Endothelial cell (in vitro differentiated cells): ENCODE measurements at regions not wholly inside any gene's neighbourhood (a gene's known extent, or its start where the extent isn't known, plus 50 kb on each side); places are given as distances from the start of the nearest gene placed in this dataset.

Experiments
- DNase-seq: peaks from one replicate; pipeline ENCODE4 v3.0.0; 2021; ENCODE audit warnings: low spot score
- H3K27ac Mint-ChIP-seq: one replicate; pipeline ENCODE4 v1.8.0; 2021; ENCODE audit warnings: mixed read lengths, inconsistent platforms; ENCODE audit not compliant: unreplicated experiment
- H3K27me3 Mint-ChIP-seq: one replicate; pipeline ENCODE4 v1.8.0; 2021; ENCODE audit warnings: mild to moderate bottlenecking, moderate library complexity, mixed read lengths, inconsistent platforms; ENCODE audit not compliant: unreplicated experiment
- H3K36me3 Mint-ChIP-seq: one replicate; pipeline ENCODE4 v1.8.0; 2021; ENCODE audit warnings: mild to moderate bottlenecking, low read depth, mixed read lengths, inconsistent platforms; ENCODE audit not compliant: unreplicated experiment
- H3K4me1 Mint-ChIP-seq: one replicate; pipeline ENCODE4 v1.8.0; 2021; ENCODE audit warnings: mild to moderate bottlenecking, mixed read lengths, inconsistent platforms; ENCODE audit not compliant: unreplicated experiment
- H3K4me3 Mint-ChIP-seq: one replicate; pipeline ENCODE4 v1.8.0; 2021; ENCODE audit warnings: mild to moderate bottlenecking, mixed read lengths, inconsistent platforms; ENCODE audit not compliant: unreplicated experiment
- H3K9me3 Mint-ChIP-seq: one replicate; pipeline ENCODE4 v1.8.0; 2021; ENCODE audit warnings: mixed read lengths, inconsistent platforms; ENCODE audit not compliant: unreplicated experiment
- TF ChIP-seq, protein P1 (sequence below): fragments of 200-600 bp; sonication (generic); IDR thresholded peaks from one replicate; pipeline ENCODE4 v1.5.0; 2021; ENCODE audit warnings: antibody characterized with exemption; ENCODE audit not compliant: unreplicated experiment

GRCh38 chr1:218809061-218809460 lies 364.6 kb upstream of the LYPLAL1 start:
- Mint-ChIP-seq H3K27ac (no peak overlapping the region), H3K4me3 (no peak overlapping the region), H3K36me3 (no peaks in the 10 kb centered on the region), H3K9me3 (no peaks in the 10 kb centered on the region), H3K27me3 (no peaks in the 10 kb centered on the region), H3K4me1 (no peaks in the 10 kb centered on the region)
- TF ChIP-seq, protein P1, sequence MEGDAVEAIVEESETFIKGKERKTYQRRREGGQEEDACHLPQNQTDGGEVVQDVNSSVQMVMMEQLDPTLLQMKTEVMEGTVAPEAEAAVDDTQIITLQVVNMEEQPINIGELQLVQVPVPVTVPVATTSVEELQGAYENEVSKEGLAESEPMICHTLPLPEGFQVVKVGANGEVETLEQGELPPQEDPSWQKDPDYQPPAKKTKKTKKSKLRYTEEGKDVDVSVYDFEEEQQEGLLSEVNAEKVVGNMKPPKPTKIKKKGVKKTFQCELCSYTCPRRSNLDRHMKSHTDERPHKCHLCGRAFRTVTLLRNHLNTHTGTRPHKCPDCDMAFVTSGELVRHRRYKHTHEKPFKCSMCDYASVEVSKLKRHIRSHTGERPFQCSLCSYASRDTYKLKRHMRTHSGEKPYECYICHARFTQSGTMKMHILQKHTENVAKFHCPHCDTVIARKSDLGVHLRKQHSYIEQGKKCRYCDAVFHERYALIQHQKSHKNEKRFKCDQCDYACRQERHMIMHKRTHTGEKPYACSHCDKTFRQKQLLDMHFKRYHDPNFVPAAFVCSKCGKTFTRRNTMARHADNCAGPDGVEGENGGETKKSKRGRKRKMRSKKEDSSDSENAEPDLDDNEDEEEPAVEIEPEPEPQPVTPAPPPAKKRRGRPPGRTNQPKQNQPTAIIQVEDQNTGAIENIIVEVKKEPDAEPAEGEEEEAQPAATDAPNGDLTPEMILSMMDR: no peak
- no peak for DNase-seq

DNA sequence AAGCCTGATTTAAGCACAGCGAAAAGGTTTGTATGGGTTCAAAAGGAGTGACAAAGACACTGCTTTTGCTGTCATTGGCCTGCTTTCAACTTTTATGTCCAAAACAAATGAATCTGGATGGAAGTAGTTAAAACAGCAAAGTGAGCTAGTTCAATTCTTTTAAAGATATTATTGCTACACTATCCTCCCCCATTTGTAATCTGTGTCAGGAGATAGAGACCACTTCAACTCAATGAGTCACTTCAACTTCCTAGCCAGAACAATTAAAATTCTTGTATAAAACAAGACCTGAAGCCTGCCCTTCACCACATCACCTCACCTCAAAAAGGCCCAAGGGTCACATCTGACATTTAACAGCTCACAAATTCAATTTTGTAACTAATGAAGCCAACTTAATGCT lies 364.1 kb upstream of the LYPLAL1 start:
- TF ChIP-seq, protein P1: no peak
- Mint-ChIP-seq H3K27ac (no peak overlapping the region), H3K9me3 (no peaks in the 10 kb centered on the region), H3K27me3 (no peaks in the 10 kb centered on the region), H3K4me1 (no peaks in the 10 kb centered on the region), H3K4me3 (no peak overlapping the region), H3K36me3 (no peaks in the 10 kb centered on the region)
- DNase-seq: no peak

GRCh38 chr1:218810306-218810705 lies 363.4 kb upstream of the LYPLAL1 start:
- Mint-ChIP-seq H3K27me3 (no peaks in the 10 kb centered on the region), H3K4me1 (no peaks in the 10 kb centered on the region), H3K9me3 (no peaks in the 10 kb centered on the region), H3K36me3 (no peaks in the 10 kb centered on the region), H3K4me3 (no peak overlapping the region), H3K27ac (no peak overlapping the region)
- DNase-seq: no peak
- TF ChIP-seq, protein P1: no peak

DNA sequence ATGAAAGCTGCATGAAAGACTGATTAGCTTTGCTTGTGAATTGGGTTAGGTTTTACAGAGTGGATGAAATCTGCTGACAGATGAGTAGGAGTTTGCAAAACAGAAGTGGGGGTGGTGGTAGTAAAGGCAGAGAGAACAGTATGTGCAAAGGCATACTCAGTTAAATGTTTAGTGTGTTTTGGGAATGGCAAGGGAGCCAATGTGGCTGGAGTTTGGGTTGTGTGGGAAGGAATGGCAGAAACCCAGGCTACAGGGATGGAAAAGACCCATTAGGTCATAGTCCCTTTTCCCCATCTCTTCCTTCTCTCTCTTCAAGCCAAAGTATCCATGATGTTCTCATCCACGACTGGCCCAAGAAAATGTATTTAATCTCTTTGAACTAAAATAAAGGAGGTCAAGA lies 362.2 kb upstream of the LYPLAL1 start:
- TF ChIP-seq, protein P1: no peak
- H3K27ac Mint-ChIP-seq: no peak overlapping the region
- no peak for DNase-seq
- no peaks in the 10 kb centered on the region for H3K9me3 Mint-ChIP-seq
- no peaks in the 10 kb centered on the region for H3K4me1 Mint-ChIP-seq
- no peaks in the 10 kb centered on the region for H3K36me3 Mint-ChIP-seq
- no peaks in the 10 kb centered on the region for H3K27me3 Mint-ChIP-seq
- H3K4me3 Mint-ChIP-seq: no peak overlapping the region

- H3K9me3 Mint-ChIP-seq: no peaks in the 10 kb centered on the region
- no peak for DNase-seq
- no peaks in the 10 kb centered on the region for H3K4me1 Mint-ChIP-seq
- TF ChIP-seq, protein P1: no peak
- H3K36me3 Mint-ChIP-seq: no peaks in the 10 kb centered on the region
- H3K4me3 Mint-ChIP-seq: no peak overlapping the region
- no peaks in the 10 kb centered on the region for H3K27me3 Mint-ChIP-seq
- H3K27ac Mint-ChIP-seq: no peak overlapping the region
Measured at GRCh38 chr1:218812360-218812759, 361.3 kb upstream of the LYPLAL1 start.
